ENCODE measurements at regions not wholly inside any gene's neighbourhood (a gene's known extent, or its start where the extent isn't known, plus 50 kb on each side); places are given as distances from the start of the nearest gene placed in this dataset.

DNA sequence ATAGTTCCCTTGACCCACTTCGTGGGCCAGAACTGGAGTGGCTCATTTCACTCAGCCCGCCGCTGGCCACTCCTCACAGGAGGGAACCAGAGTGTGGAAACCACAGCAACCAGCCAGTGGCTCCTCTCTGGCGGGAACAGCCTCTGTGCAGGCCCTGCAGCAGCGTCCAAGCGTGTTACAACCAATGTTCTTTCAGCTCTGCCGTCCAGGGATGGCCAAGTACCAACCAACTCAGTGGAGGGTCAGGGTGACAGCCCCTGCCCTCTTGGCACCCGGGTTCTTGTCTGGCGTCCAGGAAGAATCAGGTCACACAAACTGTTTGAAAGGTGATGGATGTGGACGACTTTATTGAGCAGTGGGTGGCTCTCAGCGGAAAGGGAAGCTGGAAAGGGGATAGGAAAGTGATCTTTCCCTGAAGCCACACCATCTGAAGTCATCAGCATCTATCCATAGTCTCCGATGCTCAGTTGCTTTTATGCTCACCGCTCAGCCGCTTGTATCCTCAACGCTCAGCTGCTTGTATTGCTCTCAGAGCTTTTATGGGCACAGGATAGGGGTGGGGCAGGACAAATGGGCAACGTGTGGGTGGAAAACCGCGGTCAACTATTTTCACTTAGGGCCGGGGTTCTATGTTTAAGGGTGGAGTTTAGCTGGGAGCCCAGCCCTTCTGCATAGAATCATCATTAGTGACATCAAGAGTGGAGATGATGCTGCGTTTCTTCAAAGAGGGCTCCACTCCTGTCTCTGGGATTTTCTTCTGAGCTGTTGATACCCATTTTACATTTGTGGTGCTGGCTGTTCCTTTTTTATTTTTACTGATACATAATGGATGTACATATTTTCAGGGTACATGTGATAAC, 250.2 kb downstream of the RRAGC start:
- TF ChIP-seq, protein P1, sequence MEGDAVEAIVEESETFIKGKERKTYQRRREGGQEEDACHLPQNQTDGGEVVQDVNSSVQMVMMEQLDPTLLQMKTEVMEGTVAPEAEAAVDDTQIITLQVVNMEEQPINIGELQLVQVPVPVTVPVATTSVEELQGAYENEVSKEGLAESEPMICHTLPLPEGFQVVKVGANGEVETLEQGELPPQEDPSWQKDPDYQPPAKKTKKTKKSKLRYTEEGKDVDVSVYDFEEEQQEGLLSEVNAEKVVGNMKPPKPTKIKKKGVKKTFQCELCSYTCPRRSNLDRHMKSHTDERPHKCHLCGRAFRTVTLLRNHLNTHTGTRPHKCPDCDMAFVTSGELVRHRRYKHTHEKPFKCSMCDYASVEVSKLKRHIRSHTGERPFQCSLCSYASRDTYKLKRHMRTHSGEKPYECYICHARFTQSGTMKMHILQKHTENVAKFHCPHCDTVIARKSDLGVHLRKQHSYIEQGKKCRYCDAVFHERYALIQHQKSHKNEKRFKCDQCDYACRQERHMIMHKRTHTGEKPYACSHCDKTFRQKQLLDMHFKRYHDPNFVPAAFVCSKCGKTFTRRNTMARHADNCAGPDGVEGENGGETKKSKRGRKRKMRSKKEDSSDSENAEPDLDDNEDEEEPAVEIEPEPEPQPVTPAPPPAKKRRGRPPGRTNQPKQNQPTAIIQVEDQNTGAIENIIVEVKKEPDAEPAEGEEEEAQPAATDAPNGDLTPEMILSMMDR (IDR thresholded peaks at IDR 0.05), result no peak
- no peak for TF ChIP-seq POLR2AphosphoS5 (IDR thresholded peaks at IDR 0.05)
- TF ChIP-seq POLR2A (IDR thresholded peaks at IDR 0.05), result no peak
